ENCODE measurements at regions not wholly inside any gene's neighbourhood (a gene's known extent, or its start where the extent isn't known, plus 50 kb on each side); places are given as distances from the start of the nearest gene placed in this dataset.

DNA sequence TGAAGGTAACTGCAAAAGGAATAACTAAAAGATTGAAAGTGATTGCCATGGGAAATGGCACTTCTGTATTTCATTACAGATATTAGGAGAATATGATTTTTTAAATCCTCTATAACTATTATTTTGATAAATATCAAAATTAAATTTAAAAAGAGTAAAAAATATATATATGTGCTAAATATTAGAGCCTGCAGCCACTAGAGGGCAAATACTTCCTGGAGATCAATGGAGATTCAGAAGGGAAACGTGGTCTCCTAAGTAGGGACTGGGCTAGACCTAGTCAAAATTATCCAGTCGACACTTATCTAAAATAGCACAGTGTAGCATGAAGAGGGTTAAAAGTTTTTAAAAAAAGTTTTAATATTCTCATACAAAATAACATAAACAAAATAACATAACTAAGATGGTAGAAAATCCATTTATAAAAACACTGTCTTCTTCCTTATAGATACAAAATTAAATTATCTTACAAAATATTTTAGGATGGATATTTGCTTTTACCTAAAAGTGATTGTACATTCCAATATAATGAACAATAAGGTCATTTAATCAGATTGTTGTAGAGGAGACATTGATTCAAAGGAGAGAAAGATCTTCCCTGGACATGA lies 434.3 kb downstream of the MDFIC start:
- TF ChIP-seq CTCF (IDR thresholded peaks at IDR 0.05) (no peak), POLR2A (IDR thresholded peaks at IDR 0.05) (no peak)
- Histone ChIP-seq H3K4me1 (no peaks in the 10 kb centered on the region), H3K27ac (no peak overlapping the region), H3K27me3 (no peaks in the 10 kb centered on the region), H3K36me3 (no peaks in the 10 kb centered on the region), H3K4me3 (no peak overlapping the region), H3K9me3 (no peaks in the 10 kb centered on the region)
- intact Hi-C loops (cut with DNase I; ENCODE audit: low total_unique reads): no loop called here
- no peak for DNase-seq

GRCh38 chr7:115354925-115355324 lies 433.0 kb downstream of the MDFIC start:
- no peaks in the 10 kb centered on the region for H3K9me3 ChIP-seq
- no peak overlapping the region for H3K27ac ChIP-seq
- no peaks in the 10 kb centered on the region for H3K27me3 ChIP-seq
- intact Hi-C loops (cut with DNase I; ENCODE audit: low total_unique reads): no loop called here
- DNase-seq: no peak
- no peaks in the 10 kb centered on the region for H3K4me1 ChIP-seq
- no peaks in the 10 kb centered on the region for H3K36me3 ChIP-seq
- no peak for TF ChIP-seq CTCF (IDR thresholded peaks at IDR 0.05)
- TF ChIP-seq POLR2A (IDR thresholded peaks at IDR 0.05): no peak
- no peak overlapping the region for H3K4me3 ChIP-seq

DNA sequence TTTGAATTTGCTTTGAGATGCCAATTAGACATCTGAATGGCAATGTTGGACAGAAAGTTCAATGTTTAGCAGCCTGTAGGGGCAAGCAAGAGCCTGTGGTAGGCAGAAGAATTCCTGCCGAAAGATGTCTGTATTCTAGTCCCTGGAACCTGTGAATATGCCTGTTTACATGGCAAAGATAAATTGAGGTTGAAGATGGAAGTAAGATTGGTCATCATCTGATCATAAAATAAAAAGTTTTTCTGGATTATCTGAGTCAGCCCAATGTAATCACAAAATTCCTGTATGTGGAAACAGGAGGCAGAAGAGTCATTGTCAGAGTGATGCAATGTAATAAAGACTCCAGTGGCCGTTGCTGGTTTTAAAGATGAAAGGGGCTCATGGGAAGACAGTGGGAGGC lies 430.5 kb downstream of the MDFIC start:
- DNase-seq: no peak
- Histone ChIP-seq H3K9me3 (no peaks in the 10 kb centered on the region), H3K36me3 (no peaks in the 10 kb centered on the region), H3K4me1 (no peaks in the 10 kb centered on the region), H3K27me3 (no peaks in the 10 kb centered on the region), H3K27ac (no peak overlapping the region), H3K4me3 (no peak overlapping the region)
- no peak for TF ChIP-seq CTCF (IDR thresholded peaks at IDR 0.05)
- TF ChIP-seq POLR2A (IDR thresholded peaks at IDR 0.05): no peak
- intact Hi-C loops (cut with DNase I; ENCODE audit: low total_unique reads): no loop called here

DNA sequence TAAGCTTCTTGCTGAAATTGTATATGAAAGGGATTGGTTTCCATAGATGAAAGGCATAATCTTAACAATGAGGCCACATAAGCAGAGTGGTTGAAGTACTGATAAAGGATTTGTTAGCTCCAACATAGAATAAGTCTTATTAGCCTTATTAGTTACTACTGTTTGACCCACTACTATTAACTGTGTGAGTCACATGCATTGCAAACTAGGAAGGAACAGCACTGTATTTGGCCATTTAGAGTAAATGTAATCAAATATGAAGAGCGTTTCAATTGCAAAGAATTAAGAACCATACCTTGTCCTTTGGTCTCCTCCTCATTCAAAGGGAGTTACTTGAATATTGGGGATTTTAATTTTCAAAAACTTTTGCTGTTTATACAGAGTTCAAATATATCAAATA lies 428.9 kb downstream of the MDFIC start:
- TF ChIP-seq POLR2A (IDR thresholded peaks at IDR 0.05) (no peak), CTCF (IDR thresholded peaks at IDR 0.05) (no peak)
- Histone ChIP-seq H3K9me3 (no peaks in the 10 kb centered on the region), H3K4me1 (no peaks in the 10 kb centered on the region), H3K4me3 (no peak overlapping the region), H3K27me3 (no peaks in the 10 kb centered on the region), H3K36me3 (no peaks in the 10 kb centered on the region), H3K27ac (no peak overlapping the region)
- intact Hi-C loops (cut with DNase I; ENCODE audit: low total_unique reads): no loop called here
- no peak for DNase-seq

- Histone ChIP-seq H3K27ac (no peak overlapping the region), H3K4me3 (no peak overlapping the region), H3K4me1 (no peaks in the 10 kb centered on the region), H3K9me3 (no peaks in the 10 kb centered on the region), H3K36me3 (no peaks in the 10 kb centered on the region), H3K27me3 (no peaks in the 10 kb centered on the region)
- intact Hi-C loops (cut with DNase I; ENCODE audit: low total_unique reads): no loop called here
- DNase-seq: no peak
- TF ChIP-seq CTCF (IDR thresholded peaks at IDR 0.05) (no peak), POLR2A (IDR thresholded peaks at IDR 0.05) (no peak)
These were observed 427.7 kb downstream of the MDFIC start for GRCh38 chr7:115349635-115350034.
